M059J (cell line): ENCODE measurements at regions not wholly inside any gene's neighbourhood (a gene's known extent, or its start where the extent isn't known, plus 50 kb on each side); places are given as distances from the start of the nearest gene placed in this dataset.
A peak's percentile ranks its signal among the peaks of the same experiment; 100 is the strongest.
"Not testable (repeated sequence)": the region's sequence is repeated elsewhere in the genome, so short reads cannot be mapped to it uniquely, and the experiment has no call there.

Source experiments
- DNase-seq: peaks from one replicate; pipeline ENCODE4 v3.0.0-alpha.2; 2012; ENCODE audit warnings: low read depth

DNA sequence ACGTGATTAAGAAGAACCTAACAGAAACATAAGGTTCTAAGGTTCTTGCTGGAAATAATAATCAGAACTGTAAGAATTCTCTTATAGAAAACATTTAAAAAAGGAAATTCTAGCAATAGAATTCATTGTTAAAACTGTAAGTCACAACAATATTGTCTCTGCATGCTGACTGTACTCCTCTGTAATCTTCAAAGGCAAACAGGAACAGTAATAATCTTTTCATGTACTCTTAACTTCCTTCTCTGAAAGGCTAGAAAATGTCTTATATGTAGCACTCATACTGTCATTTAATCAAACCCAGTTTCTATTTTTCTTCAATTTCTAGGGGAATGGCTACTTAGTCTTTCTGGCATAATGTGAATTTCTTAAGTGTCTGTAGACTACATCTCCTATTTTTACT, 103.5 kb upstream of the AGAP9 start:
- DNase-seq: not testable (repeated sequence)

DNA sequence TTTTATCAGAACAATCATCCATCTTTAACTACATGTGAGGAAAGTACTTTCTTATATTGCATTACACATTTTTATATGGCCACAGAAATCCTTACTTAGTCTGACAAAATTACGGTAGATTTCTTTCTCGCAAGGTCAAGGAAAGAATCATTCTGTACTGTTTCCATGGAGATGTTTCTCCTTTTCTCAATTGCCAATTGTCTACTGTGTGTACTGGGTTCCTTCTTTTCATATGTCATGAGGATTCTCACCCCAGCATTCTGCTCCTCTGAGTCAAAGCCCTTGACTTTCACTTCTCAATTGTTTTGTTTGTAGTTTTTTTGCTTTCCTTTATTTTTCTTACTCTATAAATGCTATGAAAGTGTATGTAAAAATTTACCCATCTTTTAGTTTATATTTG, 99.3 kb upstream of the AGAP9 start:
- DNase-seq: not testable (repeated sequence)

DNA sequence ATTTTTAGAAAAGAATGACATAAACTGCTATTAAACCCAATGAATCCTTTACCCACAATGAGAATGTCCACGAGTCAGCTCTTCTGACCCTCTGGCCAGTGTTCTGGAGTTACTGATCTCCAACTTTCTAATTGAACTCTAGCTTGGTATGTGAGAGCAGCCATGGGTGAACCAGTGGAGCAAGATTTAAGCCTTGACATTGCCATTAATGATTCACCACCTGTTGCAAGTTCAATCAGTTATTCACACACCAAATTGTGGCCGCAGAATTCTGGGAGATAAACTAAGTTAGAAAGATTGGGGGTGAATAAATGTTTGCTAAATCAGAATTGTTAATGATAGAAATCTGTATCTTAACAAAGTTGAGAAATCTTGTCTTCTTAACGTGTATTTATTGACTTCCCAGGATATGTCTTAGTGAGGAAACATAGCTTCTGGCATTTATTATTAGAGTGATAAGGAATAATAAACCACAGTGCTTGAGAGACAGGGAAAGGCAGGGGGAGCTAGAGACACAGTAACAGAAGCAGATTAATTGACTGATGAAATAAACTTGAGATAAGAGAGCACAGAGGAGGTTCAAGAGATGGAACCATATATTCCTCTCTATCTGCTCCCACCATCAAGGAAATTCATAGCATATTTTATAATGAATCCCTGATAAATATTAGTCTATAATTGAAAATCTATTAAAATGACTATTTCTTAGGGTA, 96.0 kb upstream of the AGAP9 start:
- peak; percentile 13 for DNase-seq

DNA sequence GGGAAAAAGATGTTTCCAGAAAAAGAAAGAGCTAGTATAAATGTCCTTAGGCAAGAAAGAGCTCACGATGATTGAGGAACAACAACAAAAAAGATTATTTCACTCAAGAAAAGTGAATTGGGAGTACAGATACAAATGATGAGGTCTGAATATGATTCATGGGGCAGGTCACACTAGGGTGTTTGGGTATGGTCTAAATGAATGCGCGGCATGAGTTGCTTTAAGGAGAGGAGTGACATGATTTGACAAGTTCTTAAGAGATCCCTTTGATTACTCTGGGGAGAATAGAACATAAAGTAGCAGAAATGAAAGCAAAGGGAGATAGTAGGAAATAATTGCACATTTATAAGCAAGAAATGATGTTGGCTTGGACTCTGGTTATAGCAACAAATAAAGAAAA, 85.9 kb upstream of the AGAP9 start:
- not testable (repeated sequence) for DNase-seq

DNA sequence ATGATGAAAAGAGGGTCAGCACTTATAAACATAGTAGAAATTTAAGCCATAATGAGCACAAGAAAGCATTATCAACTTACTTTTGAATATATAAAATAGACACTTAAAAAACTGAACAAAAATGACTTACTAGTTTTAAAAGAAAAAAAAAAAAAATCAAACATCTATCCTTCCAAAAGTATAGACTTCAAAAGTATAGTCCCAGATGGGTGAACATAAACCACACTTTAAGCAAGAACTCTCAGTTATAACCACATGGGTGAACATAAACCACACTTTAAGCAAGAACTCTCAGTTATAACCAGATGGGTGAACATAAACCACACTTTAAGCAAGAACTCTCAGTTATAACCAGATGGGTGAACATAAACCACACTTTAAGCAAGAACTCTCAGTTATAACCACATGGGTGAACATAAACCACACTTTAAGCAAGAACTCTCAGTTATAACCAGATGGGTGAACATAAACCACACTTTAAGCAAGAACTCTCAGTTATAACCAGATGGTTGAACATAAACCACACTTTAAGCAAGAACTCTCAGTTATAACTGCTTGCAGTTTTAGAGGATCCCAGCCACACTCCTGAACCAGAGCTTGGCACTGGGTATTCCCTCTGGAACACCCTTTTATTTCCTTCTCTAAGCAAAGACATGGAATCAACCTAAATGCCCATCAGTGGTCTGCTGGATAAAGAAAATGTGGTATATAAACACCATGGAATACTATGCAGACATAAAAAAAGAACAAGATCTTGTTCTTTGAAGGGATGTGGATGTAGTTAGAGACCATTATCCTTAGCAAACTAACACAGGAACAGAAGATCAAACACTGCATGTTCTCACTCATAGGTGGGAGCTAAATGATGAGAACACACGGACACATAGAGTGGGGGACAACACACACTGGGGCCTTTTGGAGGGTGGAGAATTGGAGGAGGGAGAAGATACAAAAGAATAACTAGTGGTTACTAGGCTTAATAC, 82.6 kb upstream of the AGAP9 start:
- not testable (repeated sequence) for DNase-seq

- DNase-seq: not testable (repeated sequence)
Measured at GRCh38 chr10:47600604-47601003, 77.2 kb upstream of the AGAP9 start.

GRCh38 chr10:47600127-47600526, 76.7 kb upstream of the AGAP9 start:
- DNase-seq: not testable (repeated sequence)

GRCh38 chr10:47599657-47600056, 76.2 kb upstream of the AGAP9 start:
- DNase-seq: not testable (repeated sequence)

GRCh38 chr10:47593805-47594204, 70.4 kb upstream of the AGAP9 start:
- not testable (repeated sequence) for DNase-seq

- not testable (repeated sequence) for DNase-seq
Measured at GRCh38 chr10:47593129-47593528, 69.7 kb upstream of the AGAP9 start.

- not testable (repeated sequence) for DNase-seq
Measured at GRCh38 chr10:47590956-47591355, 67.5 kb upstream of the AGAP9 start.

DNA sequence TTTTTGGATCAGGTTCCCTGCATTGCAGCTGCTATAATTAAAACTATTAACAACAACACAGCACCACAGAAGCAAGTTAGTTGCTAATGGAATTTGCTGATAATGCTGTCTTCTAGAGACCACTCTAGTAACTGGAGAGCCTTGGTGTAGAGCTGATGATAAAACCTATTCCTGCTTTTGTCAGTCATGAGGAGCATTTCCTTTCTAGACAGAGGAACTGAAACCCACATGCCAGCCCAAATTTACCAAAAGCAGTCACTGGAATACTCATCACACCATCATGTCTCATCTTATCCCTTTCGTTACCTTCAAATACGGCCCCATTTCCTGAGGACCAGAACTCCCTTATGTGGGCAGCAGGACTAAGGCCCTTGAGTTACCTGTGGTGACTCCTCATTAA, 67.1 kb upstream of the AGAP9 start:
- DNase-seq: not testable (repeated sequence)

GRCh38 chr10:47582051-47582450, 58.6 kb upstream of the AGAP9 start:
- DNase-seq: not testable (repeated sequence)

DNA sequence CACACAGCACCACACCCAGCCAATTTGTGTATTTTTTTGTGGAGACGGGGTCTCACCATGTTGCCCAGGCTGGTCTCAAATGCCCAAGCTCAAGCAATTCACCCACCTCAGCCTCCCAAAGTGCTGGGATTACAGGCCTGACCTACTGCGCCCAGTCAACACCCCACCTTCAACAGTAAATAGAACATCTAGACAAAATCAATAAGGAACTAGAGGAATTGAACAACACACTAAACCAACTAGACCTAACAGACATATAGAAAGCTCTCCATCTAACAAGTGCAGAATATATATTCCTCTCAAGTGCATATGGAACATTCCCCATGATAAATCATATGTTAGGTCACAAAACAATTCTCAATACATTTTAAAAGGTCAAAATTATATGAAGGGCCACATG, 56.6 kb upstream of the AGAP9 start:
- not testable (repeated sequence) for DNase-seq

DNA sequence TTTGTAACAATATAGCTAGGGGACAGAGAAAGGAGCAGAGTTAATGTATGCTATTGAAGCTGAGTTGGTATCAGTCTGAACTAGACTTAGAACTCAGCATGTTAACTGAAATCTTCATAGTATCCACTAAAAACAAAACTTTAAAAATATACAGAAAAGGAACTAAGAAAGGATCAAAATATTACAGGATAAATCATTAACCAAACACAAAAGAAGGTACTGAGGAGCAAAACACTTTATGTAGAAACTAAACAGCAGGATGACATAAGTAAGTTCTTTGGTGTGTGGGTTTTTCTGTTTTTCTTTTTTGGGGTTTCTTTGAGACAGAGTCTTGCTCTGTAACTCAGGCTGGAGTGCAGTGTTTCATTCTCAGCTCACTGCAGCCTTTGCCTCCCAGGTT, 55.1 kb upstream of the AGAP9 start:
- DNase-seq: not testable (repeated sequence)
